HG03159 (cell line): ENCODE measurements at regions not wholly inside any gene's neighbourhood (a gene's known extent, or its start where the extent isn't known, plus 50 kb on each side); places are given as distances from the start of the nearest gene placed in this dataset.
"Not testable (repeated sequence)": the region's sequence is repeated elsewhere in the genome, so short reads cannot be mapped to it uniquely, and the experiment has no call there.

Source experiments
- ATAC-seq: cut with Tn5 transposase; IDR thresholded peaks from one replicate; pipeline ENCODE4 v1.9.1; 2021; ENCODE audit warnings: mild to moderate bottlenecking, moderate library complexity; ENCODE audit not compliant: unreplicated experiment

DNA sequence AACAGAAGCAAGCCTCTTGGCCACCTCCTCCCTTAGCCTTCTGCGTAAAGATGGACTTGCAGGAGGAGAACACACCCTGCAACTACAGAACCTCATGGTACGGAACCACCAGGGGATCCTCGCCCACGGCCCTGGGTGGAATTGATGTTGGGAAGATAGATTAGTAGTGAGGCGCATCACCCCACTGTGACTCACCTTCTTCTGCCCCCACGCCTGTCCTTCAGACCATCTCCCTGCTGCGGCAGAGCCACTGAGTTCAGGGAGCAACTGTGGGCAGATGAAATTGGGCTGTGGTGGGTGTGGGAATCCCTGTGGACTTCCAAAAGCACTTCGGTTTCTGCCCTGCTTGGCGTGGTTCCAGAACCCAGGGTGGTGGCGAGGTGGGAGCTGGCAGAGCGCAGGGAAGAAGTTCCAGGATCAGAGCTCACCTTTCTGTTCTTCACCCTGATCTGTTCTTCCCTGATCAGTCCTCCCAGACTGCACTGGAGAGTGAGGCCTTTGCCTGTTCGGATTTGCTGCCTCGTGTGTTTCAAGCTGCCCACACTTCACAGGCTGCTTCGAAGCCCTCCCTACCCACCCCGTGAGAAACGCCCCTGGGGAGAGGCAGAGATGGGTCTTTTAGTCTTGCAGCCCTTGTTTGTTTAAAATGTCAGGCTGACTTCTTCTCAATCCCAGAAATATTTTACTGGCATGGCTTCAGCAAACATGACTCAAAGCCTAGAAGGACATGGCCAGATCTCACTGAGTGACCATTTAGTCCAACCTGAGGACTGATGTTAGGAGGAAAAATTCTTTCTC lies 92.8 kb upstream of the MLN start:
- ATAC-seq, result no peak

DNA sequence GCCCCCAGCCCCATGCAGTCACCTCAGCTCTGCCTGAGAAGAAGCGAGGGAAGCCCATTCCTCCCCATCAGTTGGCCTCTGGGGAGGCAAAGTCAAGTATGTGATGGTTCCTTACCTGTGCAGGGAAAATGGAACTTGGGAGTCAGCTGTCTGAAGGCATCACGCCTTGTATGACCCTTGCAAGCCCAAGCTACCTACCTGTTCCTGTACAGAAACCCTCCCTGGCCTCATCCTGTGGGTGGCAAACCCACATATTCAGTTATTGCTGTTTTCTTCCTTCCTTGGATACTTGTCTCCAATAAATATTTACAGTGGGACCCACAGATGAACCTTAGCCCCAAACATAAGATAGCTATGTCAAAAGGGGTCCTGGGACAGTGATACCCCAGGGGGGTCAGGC lies 92.2 kb upstream of the MLN start:
- ATAC-seq, result no peak

- no peak for ATAC-seq
Measured at GRCh38 chr6:33895296-33895695, 91.5 kb upstream of the MLN start.

- ATAC-seq, result no peak
Measured at GRCh38 chr6:33894438-33894837, 90.6 kb upstream of the MLN start.

- no peak for ATAC-seq
Measured at GRCh38 chr6:33892581-33893346, 89.0 kb upstream of the MLN start.

DNA sequence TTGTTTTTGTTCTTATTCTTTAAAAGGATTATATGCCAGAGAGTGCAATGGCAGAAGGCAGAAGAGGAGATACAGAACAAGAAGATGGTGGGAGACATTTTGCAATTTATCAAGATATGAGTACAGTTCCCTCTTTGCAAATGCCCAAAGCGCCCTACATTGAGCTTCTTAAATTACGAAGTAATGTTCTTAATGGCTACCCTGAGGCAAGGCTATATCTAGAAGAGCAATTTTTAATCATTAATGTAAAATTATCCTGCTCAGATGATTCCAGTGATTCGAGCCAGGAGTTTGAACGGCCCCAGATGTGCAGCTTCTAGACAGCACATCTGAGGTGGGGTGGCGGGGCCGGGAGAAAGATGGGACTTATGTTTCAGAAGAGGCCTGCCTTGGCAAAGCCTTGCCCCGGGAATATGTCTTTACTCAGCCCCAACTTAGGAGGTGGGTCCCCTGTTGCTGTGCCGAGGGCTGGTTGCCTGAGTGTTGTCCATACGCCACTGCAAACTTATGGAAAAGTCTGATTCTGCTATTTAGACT lies 84.9 kb upstream of the MLN start:
- ATAC-seq, result no peak

DNA sequence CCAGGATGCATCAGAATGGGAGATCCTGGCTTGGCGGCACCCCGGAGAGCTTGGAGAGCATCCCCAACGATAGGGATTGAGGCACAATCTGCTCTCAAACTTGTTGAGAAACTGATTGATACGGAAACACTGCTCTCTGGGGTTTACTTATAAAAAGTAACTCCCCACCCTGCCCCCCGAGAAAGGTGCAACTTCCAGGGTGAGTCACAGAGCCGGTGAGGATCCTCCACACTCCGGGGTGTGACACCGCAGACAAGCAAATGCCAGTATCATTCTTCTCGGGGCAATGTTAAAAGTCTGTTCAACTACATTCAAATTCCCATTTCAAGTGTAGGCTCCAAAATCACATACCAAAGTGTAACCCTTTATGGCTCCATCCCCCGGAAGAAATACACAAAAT lies 84.4 kb upstream of the MLN start:
- no peak for ATAC-seq

GRCh38 chr6:33886673-33887144 lies 82.9 kb upstream of the MLN start:
- ATAC-seq, result no peak

DNA sequence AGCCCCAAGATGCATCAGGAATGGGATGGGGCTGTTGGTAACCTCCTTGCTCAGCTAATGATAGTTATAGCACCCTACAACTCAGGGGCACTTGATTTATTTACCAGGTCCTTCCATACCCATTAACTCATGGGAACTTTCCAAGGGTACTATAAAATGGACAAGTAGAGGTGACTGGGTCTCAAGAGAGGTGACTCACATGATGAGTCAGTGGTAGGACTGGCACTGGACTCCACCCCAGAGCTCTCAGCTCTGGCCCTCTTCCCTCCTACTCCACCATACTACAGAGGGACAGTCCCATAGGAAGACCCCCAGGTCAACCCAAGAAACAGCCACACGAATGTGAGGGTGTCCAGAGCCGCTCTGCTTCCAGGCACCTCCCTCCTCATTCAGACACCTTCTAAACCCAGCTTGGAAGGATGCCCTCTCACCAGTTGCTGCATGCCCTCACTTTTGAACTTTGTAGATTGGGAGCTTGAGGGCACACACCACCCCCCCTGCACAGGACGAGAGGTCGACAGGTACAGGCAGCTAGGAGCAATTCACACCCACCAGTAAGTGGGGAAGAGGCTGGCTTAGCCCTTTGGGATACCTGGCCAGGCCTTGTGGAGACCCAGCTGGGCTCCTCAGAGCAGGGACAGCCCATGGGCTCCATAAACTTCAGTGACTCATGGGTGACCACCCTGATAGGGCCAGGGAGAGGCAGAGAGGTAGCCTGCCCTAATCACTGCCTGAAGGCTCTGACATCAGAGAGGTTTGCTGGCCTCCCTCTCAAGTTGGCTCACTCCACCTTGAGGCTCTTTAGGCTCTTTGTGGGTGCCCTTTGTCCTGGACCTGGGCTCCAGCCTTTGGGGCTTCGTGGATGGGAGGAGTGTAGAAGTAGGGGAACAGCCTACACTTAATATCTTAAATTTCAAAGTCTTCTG lies 81.6 kb upstream of the MLN start:
- ATAC-seq, result no peak

GRCh38 chr6:33883621-33884020 lies 79.8 kb upstream of the MLN start:
- not testable (repeated sequence) for ATAC-seq

GRCh38 chr6:33882154-33882553 lies 78.4 kb upstream of the MLN start:
- no peak for ATAC-seq

- no peak for ATAC-seq
Measured at GRCh38 chr6:33880766-33881165, 77.0 kb upstream of the MLN start.

GRCh38 chr6:33880104-33880678 lies 76.4 kb upstream of the MLN start:
- ATAC-seq, result no peak

DNA sequence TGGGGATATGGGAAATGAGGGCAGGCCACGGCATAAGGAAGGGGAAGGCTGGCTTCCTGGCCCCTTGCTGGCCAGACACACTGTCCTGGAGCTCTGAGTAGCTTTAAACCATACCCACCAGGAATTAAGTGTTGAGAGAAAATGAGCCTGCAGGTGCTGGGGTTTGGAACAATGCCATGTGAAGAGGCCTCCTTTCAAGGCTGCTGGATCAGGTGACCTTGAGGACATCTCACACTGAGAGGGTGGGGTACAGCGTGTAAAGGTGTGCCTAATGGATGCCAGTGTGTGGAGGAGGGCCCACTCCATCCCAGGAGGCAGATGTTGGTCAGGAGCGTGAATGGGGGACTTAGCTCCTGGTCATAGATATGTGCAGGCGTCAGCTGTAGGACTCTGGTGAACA lies 74.8 kb upstream of the MLN start:
- ATAC-seq, result no peak

GRCh38 chr6:33877982-33878535 lies 74.3 kb upstream of the MLN start:
- ATAC-seq, result no peak

DNA sequence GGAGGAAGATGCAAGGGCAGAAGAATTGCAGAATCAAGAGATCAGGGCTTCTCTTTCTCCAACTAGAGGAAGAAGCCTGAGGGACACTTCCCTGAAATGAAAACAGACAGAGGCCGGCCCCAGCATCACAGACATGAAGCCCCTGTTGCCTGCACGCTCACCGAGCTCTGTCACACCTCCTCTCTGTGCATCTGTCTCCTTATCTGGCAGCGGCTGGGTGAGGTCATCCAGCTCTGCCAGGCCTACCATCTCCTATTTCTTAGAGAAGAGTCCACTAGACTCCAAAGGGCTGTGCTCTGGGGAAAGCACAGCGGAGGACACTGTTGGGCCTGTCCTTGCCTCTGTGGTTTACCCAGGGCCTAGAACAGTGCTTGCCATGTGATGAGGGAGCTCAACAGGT lies 71.9 kb upstream of the MLN start:
- no peak for ATAC-seq

- ATAC-seq, result no peak
Measured at GRCh38 chr6:33875141-33875581, 71.4 kb upstream of the MLN start.

- no peak for ATAC-seq
Measured at GRCh38 chr6:33874136-33874760, 70.4 kb upstream of the MLN start.

- ATAC-seq, result no peak
Measured at GRCh38 chr6:33872761-33873160, 69.0 kb upstream of the MLN start.
